Activated CD4-positive, alpha-beta T cell treated with anti-CD3 and anti-CD28 coated beads, Interleukin-2, amount 10 ng/mL, durations not matched to agents 24 days and 14 days (primary cell): ENCODE measurements at regions not wholly inside any gene's neighbourhood (a gene's known extent, or its start where the extent isn't known, plus 50 kb on each side); places are given as distances from the start of the nearest gene placed in this dataset.
"Not testable (repeated sequence)": the region's sequence is repeated elsewhere in the genome, so short reads cannot be mapped to it uniquely, and the experiment has no call there.

Experiments
- DNase-seq: peaks from one replicate; pipeline ENCODE4 v3.0.0; 2022
- H3K27ac Mint-ChIP-seq: one replicate; pipeline ENCODE4 v1.8.0; 2022; ENCODE audit warnings: mild to moderate bottlenecking, mixed read lengths
- H3K27me3 Mint-ChIP-seq: one replicate; pipeline ENCODE4 v1.8.0; 2022; ENCODE audit warnings: mixed read lengths
- H3K36me3 Mint-ChIP-seq: one replicate; pipeline ENCODE4 v1.8.0; 2022; ENCODE audit warnings: low read depth, mild to moderate bottlenecking, mixed read lengths
- H3K4me1 Mint-ChIP-seq: one replicate; pipeline ENCODE4 v1.8.0; 2021; ENCODE audit warnings: mixed read lengths
- H3K4me3 Mint-ChIP-seq: one replicate; pipeline ENCODE4 v1.8.0; 2022; ENCODE audit warnings: mild to moderate bottlenecking, moderate library complexity, mixed read lengths
- H3K9me3 Mint-ChIP-seq: one replicate; pipeline ENCODE4 v1.8.0; 2021; ENCODE audit warnings: mixed read lengths
- intact Hi-C: fragments of 100-400 bp; cut with micrococcal nuclease; formaldehyde crosslinking; loops from one replicate; pipeline ENCODE4 v1.15.1; 2023

DNA sequence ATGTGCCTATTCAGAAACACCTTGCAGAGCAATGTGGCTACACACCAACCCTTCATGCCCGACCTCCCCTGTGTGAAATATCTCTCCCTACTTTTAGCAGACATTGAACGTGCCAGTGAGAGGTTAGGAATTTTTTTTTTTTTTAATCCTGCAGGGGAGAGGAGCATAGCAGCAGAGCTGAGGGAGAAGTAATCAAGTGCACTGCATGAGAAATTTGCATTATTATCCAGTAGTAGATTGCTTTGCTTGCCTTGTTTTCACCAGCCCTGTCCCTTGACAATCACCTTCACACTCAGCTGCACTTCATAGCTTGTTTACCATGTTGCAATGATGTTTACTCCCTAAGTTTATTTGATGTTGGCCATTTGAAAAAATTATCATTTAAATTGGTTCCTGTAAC is 489.6 kb upstream of the ZNF608 start:
- H3K27me3 Mint-ChIP-seq = no peaks in the 10 kb centered on the region
- H3K4me3 Mint-ChIP-seq = no peak overlapping the region
- H3K36me3 Mint-ChIP-seq = no peaks in the 10 kb centered on the region
- no peaks in the 10 kb centered on the region for H3K4me1 Mint-ChIP-seq
- H3K9me3 Mint-ChIP-seq = no peaks in the 10 kb centered on the region
- intact Hi-C loops = no loop called here
- no peak overlapping the region for H3K27ac Mint-ChIP-seq
- no peak for DNase-seq

GRCh38 chr5:125236981-125237380 is 490.5 kb upstream of the ZNF608 start:
- Mint-ChIP-seq H3K36me3 (no peaks in the 10 kb centered on the region), H3K9me3 (no peaks in the 10 kb centered on the region), H3K27ac (no peak overlapping the region), H3K4me3 (no peak overlapping the region), H3K27me3 (no peaks in the 10 kb centered on the region), H3K4me1 (no peaks in the 10 kb centered on the region)
- intact Hi-C loops = no loop called here
- no peak for DNase-seq

DNA sequence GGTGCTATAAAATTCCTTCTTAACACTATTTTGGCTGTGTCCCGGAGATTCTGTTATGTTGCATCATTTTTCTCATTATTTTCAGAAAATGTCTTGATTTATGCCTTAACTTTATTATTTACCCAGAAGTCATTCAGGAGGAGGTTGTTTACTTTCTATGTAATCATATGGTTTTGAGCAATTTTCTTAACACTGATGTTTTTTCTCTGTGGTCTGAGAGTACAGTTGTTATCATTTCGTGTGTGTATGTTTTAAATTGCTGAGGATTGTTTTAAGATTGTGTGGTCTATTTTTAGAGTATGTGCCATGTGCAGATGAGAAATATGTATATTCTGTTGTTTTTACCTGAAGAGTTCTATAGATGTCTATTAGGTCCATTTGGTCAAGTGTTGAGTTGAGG is 498.1 kb upstream of the ZNF608 start:
- no peak for DNase-seq
- intact Hi-C loops = no loop called here
- Mint-ChIP-seq H3K4me1 (no peaks in the 10 kb centered on the region), H3K27ac (no peak overlapping the region), H3K9me3 (peaks cover 11% of the 10 kb centered on the region), H3K27me3 (no peaks in the 10 kb centered on the region), H3K36me3 (no peaks in the 10 kb centered on the region), H3K4me3 (no peak overlapping the region)

DNA sequence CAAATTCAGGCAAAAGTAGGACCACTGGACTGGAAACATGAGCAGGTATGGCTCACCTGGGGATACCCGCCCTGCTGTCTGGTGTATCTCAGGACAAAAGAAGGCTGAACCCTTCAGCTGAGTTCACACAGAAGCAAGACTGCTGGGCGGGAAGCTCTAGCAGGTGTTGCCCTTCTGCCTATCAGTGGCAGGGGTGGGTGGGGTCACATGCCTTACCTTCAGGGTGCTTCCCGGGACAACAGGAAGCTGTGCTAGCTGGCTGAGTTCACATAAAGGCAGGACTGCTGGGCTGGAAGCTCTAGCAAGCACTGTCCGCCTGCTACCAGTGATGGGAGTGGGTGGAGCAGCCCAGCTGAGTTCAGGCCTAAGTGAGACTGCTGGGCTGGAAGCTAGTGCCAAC is 498.8 kb upstream of the ZNF608 start:
- H3K9me3 Mint-ChIP-seq = peaks cover 11% of the 10 kb centered on the region
- intact Hi-C loops = no loop called here
- no peak overlapping the region for H3K27ac Mint-ChIP-seq
- no peak overlapping the region for H3K4me3 Mint-ChIP-seq
- no peak for DNase-seq
- no peaks in the 10 kb centered on the region for H3K4me1 Mint-ChIP-seq
- H3K27me3 Mint-ChIP-seq = no peaks in the 10 kb centered on the region
- no peaks in the 10 kb centered on the region for H3K36me3 Mint-ChIP-seq

DNA sequence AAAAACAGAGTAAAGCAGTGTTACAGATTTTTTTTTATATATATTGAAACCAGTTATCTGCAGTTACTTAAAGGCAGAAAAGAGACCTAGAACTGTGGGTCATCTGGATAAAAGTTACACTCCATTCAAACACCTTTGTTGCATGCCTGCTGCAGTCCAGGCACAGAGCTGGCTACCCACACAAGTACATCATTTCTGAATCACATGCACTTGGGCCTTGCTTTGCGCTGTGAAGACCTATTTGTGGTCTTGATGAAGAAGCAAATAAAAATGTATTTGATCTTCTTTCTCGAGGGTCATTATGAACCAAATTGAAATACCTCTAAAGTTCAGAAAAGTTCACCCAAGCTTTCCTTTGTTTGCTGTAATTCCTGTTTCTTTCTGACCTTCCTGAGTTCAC is 503.0 kb upstream of the ZNF608 start:
- no peak for DNase-seq
- intact Hi-C loops = no loop called here
- H3K9me3 Mint-ChIP-seq = peaks cover 9% of the 10 kb centered on the region
- no peak overlapping the region for H3K27ac Mint-ChIP-seq
- H3K27me3 Mint-ChIP-seq = no peaks in the 10 kb centered on the region
- no peaks in the 10 kb centered on the region for H3K4me1 Mint-ChIP-seq
- H3K36me3 Mint-ChIP-seq = no peaks in the 10 kb centered on the region
- no peak overlapping the region for H3K4me3 Mint-ChIP-seq

- no peak for DNase-seq
- peaks cover 7% of the 10 kb centered on the region for H3K9me3 Mint-ChIP-seq
- no peaks in the 10 kb centered on the region for H3K4me1 Mint-ChIP-seq
- intact Hi-C loops = no loop called here
- H3K4me3 Mint-ChIP-seq = no peak overlapping the region
- no peak overlapping the region for H3K27ac Mint-ChIP-seq
- no peaks in the 10 kb centered on the region for H3K36me3 Mint-ChIP-seq
- H3K27me3 Mint-ChIP-seq = no peaks in the 10 kb centered on the region
Observed at GRCh38 chr5:125251703-125252102, 505.3 kb upstream of the ZNF608 start.

DNA sequence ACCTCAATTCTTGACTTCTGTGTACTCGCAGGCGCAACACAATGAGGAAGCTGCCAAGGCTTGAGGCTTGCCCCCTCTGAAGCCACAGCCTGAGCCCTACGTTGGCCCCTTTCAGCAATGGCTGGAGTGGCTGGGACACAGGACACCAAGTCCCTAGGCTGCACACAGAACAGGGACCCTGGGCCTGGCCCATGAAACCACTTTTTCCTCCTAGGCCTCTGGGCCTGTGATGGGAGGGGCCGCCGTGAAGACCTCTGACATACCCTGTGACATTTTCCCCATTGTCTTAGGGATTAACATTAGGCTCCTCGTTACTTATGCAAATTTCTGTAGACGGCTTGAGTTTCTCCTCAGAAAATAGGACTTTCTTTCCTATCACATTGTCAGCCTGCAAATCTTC is 507.2 kb upstream of the ZNF608 start:
- H3K27ac Mint-ChIP-seq, H3K4me1 Mint-ChIP-seq, H3K36me3 Mint-ChIP-seq, H3K4me3 Mint-ChIP-seq, H3K27me3 Mint-ChIP-seq, DNase-seq, H3K9me3 Mint-ChIP-seq, intact Hi-C loops: not testable (repeated sequence)

- H3K9me3 Mint-ChIP-seq = peaks cover 7% of the 10 kb centered on the region
- H3K4me3 Mint-ChIP-seq = no peak overlapping the region
- no peak overlapping the region for H3K27ac Mint-ChIP-seq
- intact Hi-C loops = no loop called here
- no peaks in the 10 kb centered on the region for H3K4me1 Mint-ChIP-seq
- no peak for DNase-seq
- no peaks in the 10 kb centered on the region for H3K36me3 Mint-ChIP-seq
- H3K27me3 Mint-ChIP-seq = no peaks in the 10 kb centered on the region
Observed at GRCh38 chr5:125254267-125254666, 507.8 kb upstream of the ZNF608 start.

DNA sequence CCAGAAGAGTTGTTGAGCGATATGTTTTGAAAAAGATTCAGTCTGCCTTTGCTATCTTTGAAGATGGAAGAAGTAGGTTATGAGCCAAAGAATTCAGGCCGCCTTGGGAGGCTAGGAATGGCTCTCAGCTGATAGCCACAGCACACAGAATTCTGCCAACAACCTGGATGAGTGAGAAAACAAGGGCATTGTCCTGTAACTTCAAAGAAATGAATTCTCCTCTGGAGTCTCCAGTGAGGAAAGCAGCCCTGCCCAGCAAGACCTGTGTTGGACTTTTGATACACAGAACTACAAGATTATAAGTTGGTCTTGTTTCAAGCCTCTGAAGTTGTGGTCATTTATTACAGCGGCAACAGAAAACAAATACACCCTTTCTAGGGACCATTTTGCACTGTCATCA is 509.9 kb upstream of the ZNF608 start:
- no peak overlapping the region for H3K4me3 Mint-ChIP-seq
- H3K27me3 Mint-ChIP-seq = no peaks in the 10 kb centered on the region
- peaks cover 7% of the 10 kb centered on the region for H3K9me3 Mint-ChIP-seq
- no peaks in the 10 kb centered on the region for H3K4me1 Mint-ChIP-seq
- H3K27ac Mint-ChIP-seq = no peak overlapping the region
- intact Hi-C loops = no loop called here
- no peaks in the 10 kb centered on the region for H3K36me3 Mint-ChIP-seq
- no peak for DNase-seq

DNA sequence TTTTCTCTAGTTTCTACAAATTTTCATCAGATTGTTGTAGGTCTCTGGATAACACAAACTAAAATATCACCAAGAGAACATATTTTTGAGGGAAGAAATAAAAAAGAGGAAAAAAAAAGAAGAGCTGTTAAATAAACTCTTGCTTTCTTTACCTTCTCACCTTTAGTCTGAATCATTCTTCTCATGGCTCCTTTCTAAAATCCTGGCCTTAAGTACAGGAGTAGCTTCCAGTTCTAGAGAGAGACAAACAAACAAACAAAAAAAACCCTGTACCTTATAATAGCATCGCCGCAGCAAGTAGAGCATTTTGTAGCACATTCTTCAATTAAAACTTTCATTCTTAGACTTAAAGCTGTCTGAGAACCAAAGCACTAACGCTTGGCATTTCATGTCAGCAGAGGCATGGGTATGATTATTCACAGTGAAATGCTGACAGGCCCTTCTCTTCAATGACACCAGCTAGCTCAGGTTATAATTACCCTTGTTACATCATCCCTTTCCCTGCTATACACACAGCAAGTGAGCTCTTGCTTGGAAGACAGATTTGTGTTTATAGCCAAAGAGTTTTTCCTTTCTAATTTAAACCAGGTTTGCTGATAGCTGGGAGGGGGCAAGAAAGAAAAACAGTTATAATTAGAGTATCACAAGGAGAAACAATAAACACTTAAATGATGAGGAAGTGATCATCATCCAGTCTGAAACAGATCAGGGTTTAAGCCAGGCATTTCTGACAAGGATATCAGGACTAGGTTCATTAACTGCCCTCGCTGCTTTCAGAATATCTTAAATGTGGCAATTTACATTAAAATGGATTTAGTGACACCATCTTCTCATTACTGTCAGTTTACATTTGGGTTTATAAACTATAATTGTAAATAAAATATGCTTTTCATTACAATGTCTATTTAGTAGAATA is 510.9 kb upstream of the ZNF608 start:
- Mint-ChIP-seq H3K27me3 (no peaks in the 10 kb centered on the region), H3K4me1 (no peaks in the 10 kb centered on the region), H3K27ac (no peak overlapping the region), H3K4me3 (no peak overlapping the region), H3K36me3 (no peaks in the 10 kb centered on the region), H3K9me3 (peaks cover 7% of the 10 kb centered on the region)
- intact Hi-C loops = no loop called here
- DNase-seq = no peak

- intact Hi-C loops = no loop called here
- Mint-ChIP-seq H3K27me3 (no peaks in the 10 kb centered on the region), H3K9me3 (peaks cover 3% of the 10 kb centered on the region), H3K4me3 (no peak overlapping the region), H3K27ac (no peak overlapping the region), H3K4me1 (no peaks in the 10 kb centered on the region), H3K36me3 (no peaks in the 10 kb centered on the region)
- no peak for DNase-seq
Observed at GRCh38 chr5:125257997-125258396, 511.6 kb upstream of the ZNF608 start.

DNA sequence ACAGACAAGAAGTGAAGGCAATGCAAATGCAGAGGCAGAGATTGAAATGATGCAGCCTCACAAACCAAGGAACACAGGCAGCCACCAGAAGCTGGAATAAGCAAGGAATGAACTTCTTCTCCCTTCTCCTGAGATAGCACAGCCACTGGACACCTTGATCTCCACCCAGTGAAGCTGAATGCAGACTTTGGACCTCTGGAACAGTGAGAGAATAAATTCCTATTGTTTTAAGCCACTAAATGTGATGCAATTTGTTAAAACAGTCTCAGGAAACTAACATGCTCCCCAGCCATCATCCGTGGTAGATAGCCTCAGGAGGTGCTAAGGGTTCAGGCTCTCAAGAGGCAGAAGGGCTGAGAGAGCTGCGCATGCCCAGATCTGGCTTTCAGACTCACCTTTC is 512.2 kb upstream of the ZNF608 start:
- H3K36me3 Mint-ChIP-seq = no peaks in the 10 kb centered on the region

DNA sequence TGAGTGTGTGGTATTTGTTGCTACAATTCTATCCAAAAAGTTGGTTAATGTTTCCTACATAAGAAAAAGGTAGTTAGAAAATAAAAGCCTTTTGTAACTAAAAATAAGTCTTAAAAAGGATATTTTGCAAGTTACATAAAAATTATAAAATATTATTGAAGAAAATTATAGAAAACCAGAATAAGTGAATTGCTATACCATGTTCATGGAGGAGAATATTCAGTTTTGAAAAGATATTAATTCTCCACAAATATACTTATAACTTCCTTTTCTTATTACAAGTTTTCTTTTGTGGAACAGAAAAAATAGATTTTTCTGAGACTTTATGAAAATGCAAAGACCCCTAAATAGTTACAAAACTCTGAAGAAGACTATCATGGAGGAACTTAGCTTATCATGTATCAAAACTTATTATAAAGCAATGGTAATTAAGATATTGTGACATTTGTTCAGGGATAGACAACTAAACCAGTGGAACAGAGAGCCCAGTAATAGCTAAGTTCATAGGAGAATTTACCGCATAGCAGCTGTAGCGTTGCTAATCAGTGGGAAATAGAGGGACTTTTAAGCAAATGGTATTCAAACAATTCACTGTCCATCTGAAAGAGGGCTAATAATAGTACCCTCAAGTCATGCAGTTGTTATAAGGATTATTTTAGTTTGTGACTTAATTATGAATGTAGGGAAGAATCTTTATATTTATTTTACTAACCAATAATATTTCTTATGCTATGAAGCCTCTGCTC is 515.2 kb upstream of the ZNF608 start:
- Mint-ChIP-seq H3K9me3 (no peaks in the 10 kb centered on the region), H3K36me3 (no peaks in the 10 kb centered on the region), H3K4me1 (no peaks in the 10 kb centered on the region), H3K27me3 (no peaks in the 10 kb centered on the region), H3K4me3 (no peak overlapping the region), H3K27ac (no peak overlapping the region)
- DNase-seq = no peak
- intact Hi-C loops = no loop called here

More for the DNA sequence above, 512.2 kb upstream of the ZNF608 start:
- intact Hi-C loops = no loop called here
- no peak overlapping the region for H3K4me3 Mint-ChIP-seq
- no peaks in the 10 kb centered on the region for H3K4me1 Mint-ChIP-seq
- DNase-seq = no peak
- no peak overlapping the region for H3K27ac Mint-ChIP-seq
- no peaks in the 10 kb centered on the region for H3K27me3 Mint-ChIP-seq
- H3K9me3 Mint-ChIP-seq = no peaks in the 10 kb centered on the region

GRCh38 chr5:125262782-125263181 is 516.3 kb upstream of the ZNF608 start:
- intact Hi-C loops = no loop called here
- DNase-seq = no peak
- Mint-ChIP-seq H3K27me3 (no peaks in the 10 kb centered on the region), H3K4me1 (no peaks in the 10 kb centered on the region), H3K4me3 (no peak overlapping the region), H3K27ac (no peak overlapping the region), H3K36me3 (no peaks in the 10 kb centered on the region), H3K9me3 (peaks cover 3% of the 10 kb centered on the region)
